ENCODE measurements at regions not wholly inside any gene's neighbourhood (a gene's known extent, or its start where the extent isn't known, plus 50 kb on each side); places are given as distances from the start of the nearest gene placed in this dataset.
"Not testable (repeated sequence)": the region's sequence is repeated elsewhere in the genome, so short reads cannot be mapped to it uniquely, and the experiment has no call there.

DNA sequence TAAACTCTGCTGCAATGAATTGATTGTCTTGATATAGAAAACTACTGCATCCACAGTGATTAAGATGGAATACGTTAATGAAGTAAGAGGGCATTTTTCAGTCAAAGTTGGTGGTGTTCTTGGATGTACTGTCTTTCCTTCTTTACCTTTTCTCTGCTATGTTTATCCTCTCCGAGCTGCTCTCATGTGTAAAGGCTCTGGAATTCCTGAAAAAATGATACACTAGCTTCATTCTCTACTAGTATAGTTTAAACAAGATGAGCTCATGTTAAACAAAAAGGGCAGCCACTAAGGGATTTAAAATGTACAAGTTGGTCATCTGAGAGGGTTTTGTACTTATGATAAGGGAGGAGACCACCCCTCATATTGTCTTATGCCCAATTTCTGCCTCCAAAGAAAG lies 504.6 kb upstream of the NECTIN3 start:
- no peak for DNase-seq

DNA sequence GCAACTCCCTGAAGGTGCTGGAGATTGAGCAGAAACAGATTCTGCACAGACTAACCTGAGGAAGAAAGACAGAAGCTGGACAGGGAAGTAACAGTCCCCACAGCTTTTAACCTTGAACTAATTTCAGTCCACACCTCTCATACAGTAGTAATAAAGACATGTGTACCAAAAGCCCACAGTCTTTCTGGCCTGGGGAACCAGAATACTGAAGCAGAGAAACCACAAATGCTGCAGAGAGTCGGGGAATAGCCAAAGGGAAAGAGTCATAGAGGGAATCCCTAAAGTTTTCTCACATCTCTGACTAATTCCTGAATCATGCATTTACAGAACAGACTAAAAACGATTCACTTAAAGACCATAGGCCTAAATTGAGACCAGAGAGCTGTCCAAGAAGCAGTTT lies 503.4 kb upstream of the NECTIN3 start:
- DNase-seq = no peak

DNA sequence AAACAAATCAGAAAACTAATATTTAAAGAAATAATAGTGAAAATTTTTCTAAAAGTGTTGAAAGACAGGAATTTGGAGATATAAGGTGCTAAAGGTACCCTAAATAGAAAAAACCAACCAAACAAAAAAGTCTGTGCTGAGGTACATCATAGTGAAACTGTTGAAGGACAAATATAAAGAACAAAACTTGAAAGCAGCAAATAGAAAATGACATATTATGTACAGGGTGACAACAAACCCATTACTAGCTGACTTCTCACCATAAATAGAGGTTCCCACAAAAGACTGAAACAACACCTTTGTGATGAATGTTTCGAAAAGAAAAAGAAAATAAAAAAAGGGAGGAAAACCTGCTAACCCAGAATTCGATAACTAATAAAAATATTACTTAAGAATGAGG lies 502.5 kb upstream of the NECTIN3 start:
- no peak for DNase-seq

DNA sequence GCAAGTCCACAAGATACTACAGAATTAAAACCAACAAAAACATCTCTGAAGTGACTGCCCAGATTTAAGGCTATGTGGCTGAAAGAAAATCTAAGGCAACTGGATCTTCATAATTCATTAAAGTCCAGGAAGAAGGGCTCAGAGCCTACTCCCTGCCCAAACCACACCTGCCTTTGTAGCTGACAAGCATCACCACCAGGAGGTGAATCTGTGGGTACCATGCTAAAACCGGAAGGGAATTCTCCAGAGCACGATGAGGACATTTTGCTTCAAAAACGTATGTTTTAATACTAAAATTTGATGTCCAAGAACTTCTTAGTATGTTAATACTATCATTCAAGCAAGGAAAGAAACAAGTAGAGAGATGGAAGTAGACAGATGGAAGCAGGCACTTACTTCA lies 495.9 kb upstream of the NECTIN3 start:
- no peak for DNase-seq

- no peak for DNase-seq
These were observed 494.7 kb upstream of the NECTIN3 start for GRCh38 chr3:110576960-110577359.

DNA sequence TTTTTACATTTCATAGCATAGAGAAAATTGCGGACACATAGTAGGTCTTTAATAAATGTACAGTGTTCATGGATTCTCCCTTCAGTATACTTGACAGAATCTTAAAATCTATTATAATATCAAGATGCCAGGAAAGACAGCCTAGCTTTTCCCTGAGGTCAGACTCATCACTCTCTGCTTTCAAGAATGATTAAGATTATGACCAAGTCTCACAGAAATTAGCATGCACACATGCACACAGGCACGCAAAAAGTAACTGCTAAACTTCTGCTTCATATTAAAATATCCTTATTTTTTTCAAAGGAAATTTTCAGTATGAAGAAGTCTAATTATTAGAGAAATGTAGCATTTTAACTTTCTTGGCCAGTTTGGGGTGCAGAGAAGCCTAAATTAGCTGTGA lies 493.8 kb upstream of the NECTIN3 start:
- DNase-seq = no peak

DNA sequence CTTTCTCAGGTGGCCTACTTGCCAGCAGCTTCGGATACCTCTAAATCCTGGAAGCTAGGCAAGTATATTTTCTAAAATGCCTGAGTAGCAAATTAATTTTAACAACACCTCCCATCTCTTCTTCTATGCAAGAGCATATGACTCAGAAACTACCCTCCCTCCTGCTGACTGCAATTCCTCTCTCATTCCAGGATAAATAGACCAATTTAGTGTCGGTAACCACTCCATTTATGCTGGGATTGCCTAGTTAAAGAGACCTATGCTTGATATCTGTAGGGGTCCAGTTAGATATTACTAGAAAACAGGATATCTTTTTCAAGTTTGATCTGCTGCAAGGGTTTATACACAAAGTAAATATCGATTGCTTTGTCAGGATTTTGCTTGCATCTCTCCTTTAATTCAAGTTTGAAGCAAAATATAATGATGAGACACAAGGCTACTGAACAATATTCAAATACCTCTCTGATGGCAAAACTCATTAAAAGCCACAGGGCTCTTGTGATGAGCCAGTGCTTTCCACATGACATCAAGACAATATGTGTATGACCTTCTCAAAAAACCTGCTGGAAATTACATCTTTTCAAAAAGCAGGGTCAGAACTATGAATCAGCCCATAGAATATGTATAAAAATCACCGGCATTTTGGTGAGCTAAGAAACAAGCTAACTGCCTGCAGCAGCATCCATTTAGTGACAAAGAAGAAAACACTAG lies 491.6 kb upstream of the NECTIN3 start:
- DNase-seq = no peak

GRCh38 chr3:110583373-110583935 lies 488.2 kb upstream of the NECTIN3 start:
- no peak for DNase-seq

DNA sequence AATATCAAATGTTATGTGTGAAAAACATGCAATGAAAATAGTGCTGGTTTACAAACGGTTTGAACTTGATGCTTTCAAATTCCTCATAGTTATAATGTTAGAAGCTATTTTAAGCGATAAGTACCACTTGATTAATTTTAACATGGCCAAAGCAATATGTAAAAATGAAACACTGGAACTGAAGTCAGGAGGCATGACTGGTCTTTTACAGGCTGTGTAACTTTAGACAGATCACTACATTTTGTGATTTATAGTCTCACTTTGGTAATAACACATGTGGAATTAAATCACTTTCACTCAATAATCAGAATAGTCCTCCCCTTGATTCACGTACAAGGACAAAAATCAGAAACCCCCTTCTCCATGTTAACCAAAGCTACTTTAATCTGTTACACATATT lies 482.7 kb upstream of the NECTIN3 start:
- no peak for DNase-seq

DNA sequence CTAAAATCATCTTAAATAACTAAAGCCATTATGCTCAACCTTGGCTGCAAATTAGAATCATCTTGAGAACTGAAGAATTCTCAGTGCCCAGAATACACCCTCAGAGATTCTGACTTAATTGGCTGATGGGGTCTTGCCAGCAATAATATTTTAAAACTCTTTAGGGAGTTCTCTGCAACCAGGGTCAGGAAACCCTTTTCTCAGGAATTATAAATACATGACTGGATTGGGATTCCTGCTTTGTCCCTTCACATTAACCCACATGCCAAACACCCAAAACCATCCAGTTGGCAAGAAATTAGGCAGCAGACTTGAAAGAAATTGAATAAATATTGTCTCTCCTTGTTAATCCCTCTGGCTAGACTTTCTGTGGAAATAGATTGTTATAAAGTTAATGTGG lies 482.3 kb upstream of the NECTIN3 start:
- no peak for DNase-seq

DNA sequence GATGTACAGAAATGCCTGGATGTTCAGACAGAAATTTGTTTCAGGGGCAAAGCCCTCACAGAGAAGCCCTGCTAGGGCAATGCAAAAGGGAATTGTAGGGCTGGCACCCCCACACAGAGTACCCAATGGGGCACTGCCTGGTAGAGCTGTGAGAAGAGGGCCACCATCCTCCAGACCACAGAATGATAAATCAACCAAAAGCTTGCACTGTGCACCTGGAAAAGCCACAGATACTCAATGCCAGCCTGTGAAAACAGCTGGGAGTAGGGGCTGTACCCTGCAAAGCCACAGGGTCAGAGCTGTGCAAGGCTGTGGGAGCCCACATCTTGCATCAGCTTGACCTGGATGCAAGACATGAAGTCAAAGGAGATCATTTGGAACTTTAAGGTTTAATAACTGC lies 477.9 kb upstream of the NECTIN3 start:
- no peak for DNase-seq

- DNase-seq = no peak
These were observed 472.6 kb upstream of the NECTIN3 start for GRCh38 chr3:110598847-110599490.

- no peak for DNase-seq
These were observed 463.1 kb upstream of the NECTIN3 start for GRCh38 chr3:110608566-110608965.

- DNase-seq = no peak
These were observed 459.6 kb upstream of the NECTIN3 start for GRCh38 chr3:110612045-110612444.

DNA sequence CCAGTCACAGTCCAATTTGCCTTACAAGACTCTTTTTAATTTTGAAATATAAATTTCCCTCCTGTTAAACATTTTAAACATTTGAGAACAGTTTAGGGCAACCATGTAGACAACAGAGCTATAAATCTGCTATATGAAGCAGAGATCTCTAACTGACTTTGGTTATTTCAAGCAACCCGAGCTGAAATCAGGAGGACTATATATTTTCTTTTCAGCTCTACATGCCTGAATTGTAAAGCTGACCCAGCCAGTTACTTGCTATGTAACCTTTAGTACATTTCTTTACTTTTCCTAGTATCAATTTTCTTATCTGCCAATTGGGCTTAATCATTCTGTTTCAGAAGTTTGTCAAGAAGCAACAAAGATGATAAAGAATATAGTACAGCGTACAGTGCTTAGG lies 457.4 kb upstream of the NECTIN3 start:
- DNase-seq = no peak

GRCh38 chr3:110615454-110615853 lies 456.2 kb upstream of the NECTIN3 start:
- DNase-seq = no peak

GRCh38 chr3:110618512-110619226 lies 452.9 kb upstream of the NECTIN3 start:
- DNase-seq = no peak

DNA sequence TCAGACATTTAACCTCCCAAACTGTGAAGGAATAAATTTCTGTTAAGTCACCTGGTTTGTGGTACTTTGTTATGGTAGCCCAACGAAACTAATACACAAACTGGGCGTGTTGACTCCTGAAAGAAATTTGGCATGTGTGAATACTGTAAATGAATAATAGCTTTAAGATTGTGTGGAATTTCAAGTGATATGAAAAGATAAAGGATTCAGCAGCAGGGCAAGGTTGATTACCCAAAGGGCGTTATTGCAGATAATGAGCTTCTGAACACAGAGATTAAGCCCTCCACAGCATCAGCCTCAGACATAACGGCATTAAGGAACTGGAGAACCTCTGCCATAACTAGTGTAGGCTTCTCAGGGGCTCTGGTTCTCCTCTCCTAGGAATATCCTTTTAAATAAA lies 451.5 kb upstream of the NECTIN3 start:
- no peak for DNase-seq

DNA sequence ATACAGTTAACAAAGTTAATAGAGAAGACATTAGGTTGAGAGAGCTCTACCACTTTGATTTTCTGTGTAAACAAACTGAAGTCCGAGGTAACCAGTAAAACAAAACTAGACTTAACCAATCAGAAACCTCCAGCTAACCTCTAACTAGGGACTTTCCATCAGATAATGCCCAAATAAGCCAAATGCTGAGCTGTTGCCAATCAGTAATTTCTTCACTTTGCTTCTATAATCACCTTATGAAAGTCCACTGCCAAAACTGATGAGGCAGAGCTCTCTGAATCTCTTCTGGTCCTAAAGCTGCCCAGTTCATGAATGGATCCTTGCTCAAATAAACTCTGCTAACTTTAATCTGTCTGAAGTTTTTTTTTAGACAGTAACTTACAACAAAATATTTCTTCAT lies 448.0 kb upstream of the NECTIN3 start:
- DNase-seq = no peak

- no peak for DNase-seq
These were observed 447.0 kb upstream of the NECTIN3 start for GRCh38 chr3:110624576-110624975.

DNA sequence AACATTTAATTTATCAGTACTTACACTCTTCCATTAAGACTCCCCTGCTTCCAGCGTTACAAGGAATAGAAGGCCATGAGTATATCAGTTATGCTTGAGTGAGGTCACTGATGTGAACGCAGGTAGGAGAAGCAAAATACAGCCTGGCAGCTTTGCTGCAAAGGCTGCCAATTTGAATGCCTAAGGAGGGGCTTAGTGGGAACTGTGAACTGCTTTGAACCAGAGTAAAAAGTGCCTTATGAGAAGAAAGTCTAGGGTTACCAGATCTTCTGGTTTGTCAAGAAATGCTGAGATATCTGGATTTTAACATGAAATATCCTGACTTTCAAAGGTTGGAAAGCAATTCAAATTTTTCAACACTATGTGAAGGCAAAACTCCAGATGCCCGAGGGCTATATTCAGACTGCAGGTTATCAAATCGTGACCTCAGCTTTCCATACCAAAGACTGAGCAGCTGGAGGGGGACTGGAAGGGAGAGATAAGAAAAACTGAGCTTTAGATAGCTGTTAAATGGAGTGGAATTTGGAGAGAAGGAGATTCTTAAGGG lies 446.3 kb upstream of the NECTIN3 start:
- no peak for DNase-seq

- DNase-seq = not testable (repeated sequence)
These were observed 444.9 kb upstream of the NECTIN3 start for GRCh38 chr3:110626652-110627111.

- DNase-seq = no peak
These were observed 442.8 kb upstream of the NECTIN3 start for GRCh38 chr3:110628650-110629301.
